ENCODE measurements at regions not wholly inside any gene's neighbourhood (a gene's known extent, or its start where the extent isn't known, plus 50 kb on each side); places are given as distances from the start of the nearest gene placed in this dataset.
A peak's percentile ranks its signal among the peaks of the same experiment; 100 is the strongest.

GRCh38 chr1:30195424-30196134, 527.8 kb downstream of the MATN1 start:
- H3K36me3 ChIP-seq (ENCODE audit: control insufficient read depth in 2 of 2, insufficient read depth in 2 of 2, low read length in 1 of 2): no peaks in the 10 kb centered on the region
- 95% methylated on average over 17 of the region's 17 CpGs for WGBS
- no peaks in the 10 kb centered on the region for H3K9me3 ChIP-seq (ENCODE audit: control insufficient read depth in 2 of 2, insufficient read depth in 1 of 2, low read length in 1 of 2)
- no peaks in the 10 kb centered on the region for H3K27me3 ChIP-seq (ENCODE audit: control insufficient read depth in 2 of 2, insufficient read depth in 1 of 2, low read length in 1 of 2)
- H3K27ac ChIP-seq (ENCODE audit: low read depth in 1 of 2, low read length in 1 of 2): no peak overlapping the region
- no peaks in the 10 kb centered on the region for H3K4me1 ChIP-seq (ENCODE audit: control insufficient read depth in 2 of 2, insufficient read depth in 2 of 2, low read length in 2 of 2)
- no peak for DNase-seq (ENCODE audit: low read depth in 6 of 9, low spot score in 9 of 9)
- no peak overlapping the region for H3K4me3 ChIP-seq (ENCODE audit: low read length in 2 of 2)

GRCh38 chr1:30194741-30195423, 528.5 kb downstream of the MATN1 start:
- Histone ChIP-seq H3K4me1 (ENCODE audit: control insufficient read depth in 2 of 2, insufficient read depth in 2 of 2, low read length in 2 of 2) (no peaks in the 10 kb centered on the region), H3K9me3 (ENCODE audit: control insufficient read depth in 2 of 2, insufficient read depth in 1 of 2, low read length in 1 of 2) (no peaks in the 10 kb centered on the region), H3K4me3 (ENCODE audit: low read length in 2 of 2) (no peak overlapping the region), H3K27ac (ENCODE audit: low read depth in 1 of 2, low read length in 1 of 2) (no peak overlapping the region), H3K27me3 (ENCODE audit: control insufficient read depth in 2 of 2, insufficient read depth in 1 of 2, low read length in 1 of 2) (no peaks in the 10 kb centered on the region), H3K36me3 (ENCODE audit: control insufficient read depth in 2 of 2, insufficient read depth in 2 of 2, low read length in 1 of 2) (no peaks in the 10 kb centered on the region)
- WGBS: 92% methylated on average over 8 of the region's 8 CpGs
- no peak for DNase-seq (ENCODE audit: low read depth in 6 of 9, low spot score in 9 of 9)

DNA sequence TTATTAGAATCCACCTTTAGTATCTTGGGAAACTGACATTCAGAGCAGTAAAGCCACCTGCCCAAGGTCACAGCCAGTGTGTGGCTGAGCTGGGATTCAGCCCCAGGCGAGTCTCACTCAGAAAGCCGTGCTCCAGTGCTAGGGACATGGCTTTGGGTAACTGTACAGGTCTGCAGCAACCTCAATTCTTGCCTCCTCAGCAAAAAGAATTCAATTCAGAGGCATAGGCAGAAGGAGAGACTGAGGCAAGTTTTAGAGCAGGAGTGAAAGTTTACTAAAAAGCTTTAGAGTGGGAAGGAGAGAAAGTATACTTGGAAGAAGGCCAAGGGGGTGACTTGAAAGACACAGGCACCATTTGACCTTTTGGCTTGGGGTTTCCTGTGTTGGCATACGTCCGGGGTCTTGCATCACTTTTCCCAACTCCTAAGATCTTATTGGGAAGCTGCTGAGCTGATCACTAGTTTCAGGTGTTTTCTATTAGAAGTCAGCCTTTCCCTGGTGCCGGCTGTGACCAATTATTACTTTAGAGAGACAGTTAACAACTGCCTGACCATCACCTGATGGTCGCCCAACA, 529.3 kb downstream of the MATN1 start:
- 85% methylated on average over 6 of the region's 6 CpGs for WGBS

DNA sequence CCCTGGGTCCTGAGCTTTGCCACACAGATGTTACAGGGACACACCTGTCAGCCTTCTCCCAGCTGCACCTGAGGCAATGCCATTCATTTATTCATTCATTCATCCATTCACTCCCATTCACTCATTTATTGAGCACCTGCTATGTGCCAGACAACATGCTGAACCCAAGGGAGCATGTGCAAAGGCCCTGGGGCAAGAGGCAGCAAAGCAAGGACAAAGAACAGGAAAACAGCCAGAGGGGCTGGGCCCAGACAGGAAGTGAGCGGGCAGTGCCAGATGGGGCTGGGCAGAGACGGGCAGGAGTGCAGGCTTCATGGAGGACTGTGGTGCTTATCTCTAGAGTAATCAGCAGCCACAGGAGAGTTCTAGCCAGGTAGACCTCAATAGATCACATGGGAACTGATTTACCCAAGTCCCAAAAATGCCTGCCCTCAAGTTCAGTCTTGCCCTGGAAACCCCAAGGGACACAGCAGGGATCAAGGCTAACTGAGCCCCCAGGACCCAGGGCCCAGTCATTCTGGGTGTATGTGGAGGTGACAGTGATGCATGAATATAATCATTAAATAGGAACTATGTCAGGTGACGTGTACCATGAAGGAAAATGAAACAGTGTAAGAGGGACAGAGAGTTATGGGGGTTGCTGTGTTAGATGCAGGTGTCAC, 530.3 kb downstream of the MATN1 start:
- H3K9me3 ChIP-seq (ENCODE audit: control insufficient read depth in 2 of 2, insufficient read depth in 1 of 2, low read length in 1 of 2): no peaks in the 10 kb centered on the region
- H3K27ac ChIP-seq (ENCODE audit: low read depth in 1 of 2, low read length in 1 of 2): no peak overlapping the region
- no peak for DNase-seq (ENCODE audit: low read depth in 6 of 9, low spot score in 9 of 9)
- WGBS: 67% methylated on average over 3 of the region's 3 CpGs
- no peaks in the 10 kb centered on the region for H3K36me3 ChIP-seq (ENCODE audit: control insufficient read depth in 2 of 2, insufficient read depth in 2 of 2, low read length in 1 of 2)
- H3K27me3 ChIP-seq (ENCODE audit: control insufficient read depth in 2 of 2, insufficient read depth in 1 of 2, low read length in 1 of 2): no peaks in the 10 kb centered on the region
- no peaks in the 10 kb centered on the region for H3K4me1 ChIP-seq (ENCODE audit: control insufficient read depth in 2 of 2, insufficient read depth in 2 of 2, low read length in 2 of 2)
- H3K4me3 ChIP-seq (ENCODE audit: low read length in 2 of 2): no peak overlapping the region

More for the DNA sequence above, 529.3 kb downstream of the MATN1 start:
- Histone ChIP-seq H3K4me3 (ENCODE audit: low read length in 2 of 2) (no peak overlapping the region), H3K27ac (ENCODE audit: low read depth in 1 of 2, low read length in 1 of 2) (no peak overlapping the region), H3K27me3 (ENCODE audit: control insufficient read depth in 2 of 2, insufficient read depth in 1 of 2, low read length in 1 of 2) (no peaks in the 10 kb centered on the region), H3K4me1 (ENCODE audit: control insufficient read depth in 2 of 2, insufficient read depth in 2 of 2, low read length in 2 of 2) (no peaks in the 10 kb centered on the region), H3K9me3 (ENCODE audit: control insufficient read depth in 2 of 2, insufficient read depth in 1 of 2, low read length in 1 of 2) (no peaks in the 10 kb centered on the region), H3K36me3 (ENCODE audit: control insufficient read depth in 2 of 2, insufficient read depth in 2 of 2, low read length in 1 of 2) (no peaks in the 10 kb centered on the region)
- no peak for DNase-seq (ENCODE audit: low read depth in 6 of 9, low spot score in 9 of 9)

- DNase-seq (ENCODE audit: low read depth in 6 of 9, low spot score in 9 of 9): peak in 1 of 9 donors; percentile 2
- WGBS: 89% methylated on average over 2 of the region's 2 CpGs
- Histone ChIP-seq H3K27ac (ENCODE audit: low read depth in 1 of 2, low read length in 1 of 2) (no peak overlapping the region), H3K4me1 (ENCODE audit: control insufficient read depth in 2 of 2, insufficient read depth in 2 of 2, low read length in 2 of 2) (no peaks in the 10 kb centered on the region), H3K4me3 (ENCODE audit: low read length in 2 of 2) (no peak overlapping the region), H3K9me3 (ENCODE audit: control insufficient read depth in 2 of 2, insufficient read depth in 1 of 2, low read length in 1 of 2) (no peaks in the 10 kb centered on the region), H3K36me3 (ENCODE audit: control insufficient read depth in 2 of 2, insufficient read depth in 2 of 2, low read length in 1 of 2) (no peaks in the 10 kb centered on the region), H3K27me3 (ENCODE audit: control insufficient read depth in 2 of 2, insufficient read depth in 1 of 2, low read length in 1 of 2) (no peaks in the 10 kb centered on the region)
Observed at GRCh38 chr1:30191154-30191702, 532.2 kb downstream of the MATN1 start.

DNA sequence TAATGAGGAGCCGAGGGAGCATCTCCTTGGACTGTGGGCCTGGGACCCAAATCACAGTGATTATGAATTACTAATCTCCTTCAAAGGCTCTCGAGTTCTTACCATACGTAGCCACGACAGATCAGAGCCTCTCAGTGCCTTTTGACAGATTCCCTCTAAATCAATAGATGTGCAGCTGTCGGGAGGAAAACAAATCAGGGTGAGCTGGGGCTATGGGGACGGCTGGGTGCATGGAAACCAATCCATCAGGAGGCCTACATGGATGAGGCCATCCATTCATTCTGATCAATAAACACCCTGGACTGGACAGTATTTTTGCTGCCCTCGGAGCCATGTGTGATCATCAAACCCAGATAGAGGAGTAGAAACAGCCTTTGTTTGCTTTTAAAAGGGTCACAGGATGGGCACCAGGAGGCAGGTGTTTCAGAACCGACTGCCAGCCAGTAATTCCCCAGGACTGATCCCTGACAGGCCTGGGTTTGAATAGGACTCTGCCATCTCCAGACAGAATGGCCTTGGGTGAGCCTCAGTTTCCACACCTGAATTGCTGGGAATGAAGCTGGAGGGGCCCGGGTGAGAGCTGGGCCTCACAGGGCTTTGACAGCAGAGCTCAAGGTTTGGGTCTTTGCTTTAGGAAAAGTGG, 532.8 kb downstream of the MATN1 start:
- H3K9me3 ChIP-seq (ENCODE audit: control insufficient read depth in 2 of 2, insufficient read depth in 1 of 2, low read length in 1 of 2): no peaks in the 10 kb centered on the region
- H3K27me3 ChIP-seq (ENCODE audit: control insufficient read depth in 2 of 2, insufficient read depth in 1 of 2, low read length in 1 of 2): no peaks in the 10 kb centered on the region
- no peak overlapping the region for H3K27ac ChIP-seq (ENCODE audit: low read depth in 1 of 2, low read length in 1 of 2)
- no peak for DNase-seq (ENCODE audit: low read depth in 6 of 9, low spot score in 9 of 9)
- no peaks in the 10 kb centered on the region for H3K4me1 ChIP-seq (ENCODE audit: control insufficient read depth in 2 of 2, insufficient read depth in 2 of 2, low read length in 2 of 2)
- no peak overlapping the region for H3K4me3 ChIP-seq (ENCODE audit: low read length in 2 of 2)
- no peaks in the 10 kb centered on the region for H3K36me3 ChIP-seq (ENCODE audit: control insufficient read depth in 2 of 2, insufficient read depth in 2 of 2, low read length in 1 of 2)
- 92% methylated on average over 9 of the region's 9 CpGs for WGBS

DNA sequence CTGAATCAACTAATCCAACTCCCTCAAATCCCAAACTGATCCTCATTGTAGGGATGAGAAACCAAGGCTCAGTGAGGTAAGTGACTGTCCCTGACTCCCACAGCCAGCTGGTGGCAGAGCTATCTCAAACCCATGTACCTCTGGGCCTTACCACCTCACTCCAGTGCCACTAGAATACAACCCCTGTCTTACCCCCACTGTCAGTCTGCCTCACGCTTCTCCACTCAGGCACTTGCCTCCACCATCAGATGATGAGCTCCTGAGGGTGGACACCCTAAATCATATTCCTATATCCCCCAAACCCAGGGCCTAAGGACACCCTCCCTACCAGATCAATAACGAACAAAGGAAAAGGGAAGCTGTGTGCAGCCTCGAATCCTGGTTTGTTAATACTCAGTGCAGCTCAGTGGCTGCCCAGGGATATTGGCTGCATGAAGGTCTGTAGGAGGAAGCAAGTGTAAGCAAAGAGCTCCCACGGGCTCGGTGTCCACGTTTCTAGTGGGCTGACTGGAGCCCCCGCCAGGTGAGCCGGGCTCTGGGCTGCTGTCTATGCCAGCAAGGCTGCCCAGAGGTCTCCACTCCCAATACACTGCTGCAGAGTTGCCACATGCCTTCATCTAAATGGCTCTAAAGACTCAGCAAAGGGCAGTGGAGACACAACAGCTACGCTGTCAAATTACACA, 533.4 kb downstream of the MATN1 start:
- no peak overlapping the region for H3K4me3 ChIP-seq (ENCODE audit: low read length in 2 of 2)
- DNase-seq (ENCODE audit: low read depth in 6 of 9, low spot score in 9 of 9): no peak
- no peak overlapping the region for H3K27ac ChIP-seq (ENCODE audit: low read depth in 1 of 2, low read length in 1 of 2)
- no peaks in the 10 kb centered on the region for H3K9me3 ChIP-seq (ENCODE audit: control insufficient read depth in 2 of 2, insufficient read depth in 1 of 2, low read length in 1 of 2)
- no peaks in the 10 kb centered on the region for H3K27me3 ChIP-seq (ENCODE audit: control insufficient read depth in 2 of 2, insufficient read depth in 1 of 2, low read length in 1 of 2)
- H3K4me1 ChIP-seq (ENCODE audit: control insufficient read depth in 2 of 2, insufficient read depth in 2 of 2, low read length in 2 of 2): no peaks in the 10 kb centered on the region
- 74% methylated on average over 9 of the region's 9 CpGs for WGBS
- no peaks in the 10 kb centered on the region for H3K36me3 ChIP-seq (ENCODE audit: control insufficient read depth in 2 of 2, insufficient read depth in 2 of 2, low read length in 1 of 2)

- Histone ChIP-seq H3K4me1 (ENCODE audit: control insufficient read depth in 2 of 2, insufficient read depth in 2 of 2, low read length in 2 of 2) (no peaks in the 10 kb centered on the region), H3K27me3 (ENCODE audit: control insufficient read depth in 2 of 2, insufficient read depth in 1 of 2, low read length in 1 of 2) (no peaks in the 10 kb centered on the region)
- 91% methylated on average over 2 of the region's 2 CpGs for WGBS
Observed at GRCh38 chr1:30188999-30189398, 534.4 kb downstream of the MATN1 start.

More at GRCh38 chr1:30188999-30189398, 534.4 kb downstream of the MATN1 start:
- DNase-seq (ENCODE audit: low read depth in 6 of 9, low spot score in 9 of 9): no peak
- Histone ChIP-seq H3K27ac (ENCODE audit: low read depth in 1 of 2, low read length in 1 of 2) (no peak overlapping the region), H3K4me3 (ENCODE audit: low read length in 2 of 2) (no peak overlapping the region), H3K9me3 (ENCODE audit: control insufficient read depth in 2 of 2, insufficient read depth in 1 of 2, low read length in 1 of 2) (no peaks in the 10 kb centered on the region), H3K36me3 (ENCODE audit: control insufficient read depth in 2 of 2, insufficient read depth in 2 of 2, low read length in 1 of 2) (no peaks in the 10 kb centered on the region)
